ENCODE measurements at regions not wholly inside any gene's neighbourhood (a gene's known extent, or its start where the extent isn't known, plus 50 kb on each side); places are given as distances from the start of the nearest gene placed in this dataset.

DNA sequence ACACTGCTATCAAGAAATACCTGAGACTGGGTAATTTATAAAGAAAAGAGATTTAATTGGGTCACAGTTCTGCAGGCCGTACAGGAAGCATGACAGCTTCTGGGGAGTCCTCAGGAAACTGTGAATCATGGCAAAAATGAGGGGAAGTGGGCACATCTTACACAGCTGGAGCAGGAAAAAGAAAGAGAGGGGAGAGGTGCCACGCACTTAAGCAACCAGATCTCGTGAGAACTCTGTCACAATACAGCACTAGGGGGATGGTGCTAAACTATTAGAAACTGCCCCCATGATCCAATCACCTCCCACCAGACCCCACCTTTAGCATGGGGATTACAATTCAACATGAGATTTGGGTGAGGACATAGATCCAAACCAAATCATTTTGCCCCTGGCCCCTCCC, 105.5 kb upstream of the CPLX2 start:
- TF ChIP-seq, protein P1, sequence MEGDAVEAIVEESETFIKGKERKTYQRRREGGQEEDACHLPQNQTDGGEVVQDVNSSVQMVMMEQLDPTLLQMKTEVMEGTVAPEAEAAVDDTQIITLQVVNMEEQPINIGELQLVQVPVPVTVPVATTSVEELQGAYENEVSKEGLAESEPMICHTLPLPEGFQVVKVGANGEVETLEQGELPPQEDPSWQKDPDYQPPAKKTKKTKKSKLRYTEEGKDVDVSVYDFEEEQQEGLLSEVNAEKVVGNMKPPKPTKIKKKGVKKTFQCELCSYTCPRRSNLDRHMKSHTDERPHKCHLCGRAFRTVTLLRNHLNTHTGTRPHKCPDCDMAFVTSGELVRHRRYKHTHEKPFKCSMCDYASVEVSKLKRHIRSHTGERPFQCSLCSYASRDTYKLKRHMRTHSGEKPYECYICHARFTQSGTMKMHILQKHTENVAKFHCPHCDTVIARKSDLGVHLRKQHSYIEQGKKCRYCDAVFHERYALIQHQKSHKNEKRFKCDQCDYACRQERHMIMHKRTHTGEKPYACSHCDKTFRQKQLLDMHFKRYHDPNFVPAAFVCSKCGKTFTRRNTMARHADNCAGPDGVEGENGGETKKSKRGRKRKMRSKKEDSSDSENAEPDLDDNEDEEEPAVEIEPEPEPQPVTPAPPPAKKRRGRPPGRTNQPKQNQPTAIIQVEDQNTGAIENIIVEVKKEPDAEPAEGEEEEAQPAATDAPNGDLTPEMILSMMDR (IDR thresholded peaks at IDR 0.05) = no peak
- no peak for TF ChIP-seq POLR2A (IDR thresholded peaks at IDR 0.05)
- Histone ChIP-seq H3K4me1 (replicated peaks in 1 of 2) (no peaks in the 10 kb centered on the region), H3K36me3 (replicated peaks in 1 of 2) (no peaks in the 10 kb centered on the region), H3K27ac (no peak overlapping the region), H3K4me3 (no peak overlapping the region), H3K27me3 (no peaks in the 10 kb centered on the region), H3K9me3 (replicated peaks in 1 of 3) (peaks cover 0 to 5% (median 4%) of the 10 kb centered on the region in 3 donors)
- DNase-seq = no peak
- intact Hi-C loops (cut with DNase I) = no loop called here
- WGBS, 4 donors = 53 to 72% (median 66%) methylated on average over 3 of the region's 3 CpGs

- Histone ChIP-seq H3K36me3 (replicated peaks in 1 of 2) (no peaks in the 10 kb centered on the region), H3K9me3 (replicated peaks in 1 of 3) (peaks cover 0 to 5% (median 4%) of the 10 kb centered on the region in 3 donors), H3K27ac (no peak overlapping the region), H3K27me3 (no peaks in the 10 kb centered on the region), H3K4me1 (replicated peaks in 1 of 2) (no peaks in the 10 kb centered on the region), H3K4me3 (no peak overlapping the region)
- WGBS, 4 donors = 75 to 91% (median 79%) methylated on average over 1 to 2 of the region's 2 CpGs
- no peak for DNase-seq
- intact Hi-C loops (cut with DNase I) = no loop called here
- no peak for TF ChIP-seq POLR2A (IDR thresholded peaks at IDR 0.05)
- TF ChIP-seq, protein P1 (IDR thresholded peaks at IDR 0.05) = no peak
Observed at GRCh38 chr5:175766963-175767362, 104.4 kb upstream of the CPLX2 start.

GRCh38 chr5:175772747-175773533, 98.4 kb upstream of the CPLX2 start:
- no peak overlapping the region for H3K27ac ChIP-seq
- H3K27me3 ChIP-seq = peaks cover 25% of the 10 kb centered on the region
- no peaks in the 10 kb centered on the region for H3K9me3 ChIP-seq (replicated peaks in 1 of 3)
- no peak overlapping the region for H3K4me3 ChIP-seq
- intact Hi-C loops (cut with DNase I) = no loop called here
- no peaks in the 10 kb centered on the region for H3K4me1 ChIP-seq (replicated peaks in 1 of 2)
- no peak for DNase-seq
- TF ChIP-seq POLR2A (IDR thresholded peaks at IDR 0.05) = no peak
- TF ChIP-seq, protein P1 (IDR thresholded peaks at IDR 0.05) = no peak
- 6 to 34% (median 26%) methylated on average over 27 to 50 of the region's 50 CpGs for WGBS, 4 donors
- no peaks in the 10 kb centered on the region for H3K36me3 ChIP-seq (replicated peaks in 1 of 2)

GRCh38 chr5:175773534-175774070, 97.8 kb upstream of the CPLX2 start:
- no peak for TF ChIP-seq POLR2A (IDR thresholded peaks at IDR 0.05)
- TF ChIP-seq, protein P1 (IDR thresholded peaks at IDR 0.05) = no peak
- Histone ChIP-seq H3K36me3 (replicated peaks in 1 of 2) (no peaks in the 10 kb centered on the region), H3K27ac (no peak overlapping the region), H3K27me3 (peaks cover 25% of the 10 kb centered on the region), H3K4me1 (replicated peaks in 1 of 2) (no peaks in the 10 kb centered on the region), H3K9me3 (replicated peaks in 1 of 3) (no peaks in the 10 kb centered on the region), H3K4me3 (no peak overlapping the region)
- intact Hi-C loops (cut with DNase I) = no loop called here
- WGBS, 4 donors = 28 to 31% (median 29%) methylated on average over 12 of the region's 12 CpGs
- DNase-seq = no peak
